ENCODE measurements at regions not wholly inside any gene's neighbourhood (a gene's known extent, or its start where the extent isn't known, plus 50 kb on each side); places are given as distances from the start of the nearest gene placed in this dataset.
"Not testable (repeated sequence)": the region's sequence is repeated elsewhere in the genome, so short reads cannot be mapped to it uniquely, and the experiment has no call there.

DNA sequence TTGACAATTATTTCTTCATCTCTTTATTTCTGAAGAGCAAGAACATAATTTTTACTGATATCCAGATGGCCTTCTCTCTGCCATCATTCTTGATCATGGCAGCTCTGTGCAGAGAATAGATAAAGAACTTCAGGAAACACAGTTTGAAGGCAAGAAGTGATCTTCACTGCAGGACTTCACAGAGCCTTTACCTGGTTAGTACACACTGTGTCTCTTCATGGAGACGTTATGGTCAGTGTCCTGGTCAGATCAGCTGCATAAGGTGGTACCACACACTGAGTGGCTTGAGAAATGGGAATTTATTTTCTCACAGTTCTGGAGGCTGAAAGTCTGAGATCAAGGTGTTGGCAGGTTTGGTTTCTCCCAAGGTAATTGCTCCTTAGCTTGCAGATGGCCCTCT, 129.5 kb downstream of the UTP18 start:
- DNase-seq, result no peak

DNA sequence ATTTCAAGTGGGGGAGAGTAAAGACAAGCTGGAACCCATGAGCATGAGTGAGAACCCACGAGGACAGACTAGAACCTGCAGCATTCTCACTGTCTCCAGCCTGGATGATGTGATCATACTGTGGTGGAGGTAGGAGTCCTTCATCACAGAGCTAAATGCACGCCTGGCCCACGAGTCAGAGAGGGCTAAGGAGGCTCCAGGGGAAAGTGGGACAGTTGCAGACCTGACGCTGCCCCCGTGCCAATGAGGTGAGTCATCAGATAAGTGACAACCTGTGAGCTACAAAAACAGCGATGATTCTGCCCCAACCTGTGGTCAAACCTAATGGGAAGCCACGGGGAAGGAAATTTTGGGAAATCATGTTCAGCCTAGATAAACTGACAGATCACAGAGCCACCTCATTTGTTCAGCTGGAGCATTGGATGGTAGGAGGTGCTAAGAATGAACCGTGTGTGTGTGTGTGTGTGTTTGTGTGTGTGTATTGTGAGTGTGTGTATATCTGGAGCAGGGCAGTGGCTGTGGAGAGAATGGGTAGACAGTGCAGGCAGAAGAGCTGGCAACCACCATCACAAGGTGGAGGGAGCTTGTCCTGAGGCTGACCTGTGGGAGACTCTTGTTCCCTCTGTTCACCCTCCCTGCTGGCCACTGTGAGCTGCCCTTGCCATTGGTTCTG, 131.8 kb downstream of the UTP18 start:
- DNase-seq, result no peak

- DNase-seq, result no peak
Measured at GRCh38 chr17:51395621-51396020, 135.3 kb downstream of the UTP18 start.

DNA sequence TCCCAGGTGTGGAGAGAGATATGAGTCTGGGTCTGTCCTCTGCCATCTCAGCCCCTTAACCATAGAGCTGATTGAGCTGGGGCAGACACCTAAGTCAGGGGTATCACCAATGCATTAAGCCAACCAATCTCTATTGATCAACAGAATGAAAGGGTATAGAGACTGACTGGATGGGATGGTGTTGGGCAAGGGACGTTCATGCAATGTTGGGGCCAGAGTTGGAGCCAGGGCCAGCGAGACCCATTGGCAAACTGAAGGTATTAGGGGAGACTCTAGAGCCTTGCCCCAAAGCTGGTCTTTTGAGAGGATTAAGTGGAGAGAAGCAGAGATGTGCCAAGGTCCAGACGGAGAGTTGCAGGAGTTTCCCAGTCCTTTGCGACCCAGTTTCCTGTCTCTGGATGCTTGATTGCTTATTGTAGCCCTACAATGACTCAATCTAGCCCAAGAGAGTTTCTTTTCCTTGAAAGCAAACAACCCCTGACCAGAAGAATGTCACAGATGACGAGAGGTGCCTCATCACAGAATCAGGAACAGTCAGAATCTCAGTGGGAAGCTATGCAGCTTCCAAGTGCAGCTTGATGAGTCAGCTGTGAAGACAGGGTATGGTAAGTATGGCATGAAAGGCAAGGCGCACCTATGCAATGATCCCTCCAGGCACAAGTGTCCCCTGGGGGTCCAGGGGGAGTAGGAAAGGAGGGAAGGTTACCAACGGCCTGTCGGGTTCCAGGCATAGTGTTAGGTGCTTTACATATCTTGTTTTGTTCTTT, 137.2 kb downstream of the UTP18 start:
- no peak for DNase-seq

DNA sequence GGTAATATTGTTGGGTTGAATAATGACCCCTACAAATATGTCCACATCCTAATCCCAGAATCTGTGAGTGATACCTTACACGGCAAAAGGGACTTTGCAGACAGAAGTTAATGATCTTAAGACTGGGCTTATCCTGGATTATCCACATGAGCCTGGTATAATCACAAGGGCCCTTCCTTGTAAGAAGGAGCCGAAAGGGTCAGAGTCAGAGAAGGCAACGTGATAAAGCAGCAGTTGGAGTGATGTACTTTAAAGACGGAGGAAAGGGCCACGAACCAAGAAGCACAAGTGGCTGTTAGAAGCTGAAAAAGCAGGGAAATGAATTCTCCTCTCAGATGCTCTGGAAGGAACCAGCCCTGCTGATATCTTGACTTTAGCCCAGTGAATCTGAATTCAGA, 137.8 kb downstream of the UTP18 start:
- DNase-seq, result no peak

DNA sequence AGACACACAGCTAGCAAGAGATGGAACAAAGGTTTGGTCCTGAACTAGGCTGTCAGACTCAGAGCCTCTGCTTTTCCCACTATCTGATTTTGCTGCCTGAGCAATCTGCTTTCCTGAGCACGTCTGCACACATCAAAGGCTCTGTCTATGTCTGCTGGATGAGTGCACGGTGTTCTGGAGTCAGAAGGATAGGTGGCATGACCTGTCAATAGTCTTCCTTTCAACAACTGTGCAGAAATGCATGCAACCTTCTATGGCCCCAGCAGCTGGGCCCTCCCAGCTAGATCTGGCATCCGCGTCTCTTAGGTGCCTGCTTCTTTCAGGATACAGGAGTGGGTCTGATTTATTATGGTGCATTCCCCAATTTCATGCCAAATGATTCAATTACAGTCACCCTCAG, 138.3 kb downstream of the UTP18 start:
- DNase-seq, result no peak

DNA sequence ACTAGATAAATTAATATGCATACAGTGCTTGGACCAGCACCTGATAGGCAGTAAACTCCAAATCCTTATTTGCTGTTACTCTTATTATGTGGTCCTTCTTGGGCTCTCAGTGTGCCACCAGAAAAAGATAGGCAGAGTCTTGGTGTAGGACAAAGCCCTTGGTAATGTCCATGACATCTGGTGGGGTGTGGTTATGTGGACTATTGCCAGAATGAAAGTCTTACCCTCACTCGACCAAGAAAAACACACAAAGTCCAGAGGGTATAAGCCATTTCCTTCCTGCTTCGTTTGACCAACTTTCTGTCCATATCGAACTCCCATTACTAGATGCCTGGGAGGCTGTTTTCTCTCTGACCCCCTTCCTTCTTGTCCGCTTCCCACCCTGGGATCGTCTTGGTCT, 140.9 kb downstream of the UTP18 start:
- DNase-seq, result no peak

DNA sequence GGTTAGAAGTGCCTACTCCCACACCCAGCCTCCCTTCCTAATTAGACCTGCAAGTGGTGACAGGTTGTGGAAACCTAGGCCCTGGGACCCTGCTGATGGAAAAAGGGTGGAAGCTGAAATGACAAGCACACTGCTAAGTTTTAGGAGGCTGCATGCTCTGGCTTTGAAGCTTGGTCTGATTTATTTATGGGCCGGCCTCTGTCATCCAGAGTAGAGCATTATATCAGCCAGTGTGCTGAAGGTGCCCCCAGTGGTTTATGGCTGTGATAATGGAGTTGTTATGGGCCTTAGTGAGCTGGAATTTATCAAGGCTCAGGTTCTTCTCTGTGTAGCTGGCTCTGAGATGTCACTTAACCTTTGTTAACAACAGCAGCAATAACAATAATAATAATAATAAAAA, 142.6 kb downstream of the UTP18 start:
- no peak for DNase-seq

- DNase-seq, result no peak
Measured at GRCh38 chr17:51407576-51407975, 147.2 kb downstream of the UTP18 start.

DNA sequence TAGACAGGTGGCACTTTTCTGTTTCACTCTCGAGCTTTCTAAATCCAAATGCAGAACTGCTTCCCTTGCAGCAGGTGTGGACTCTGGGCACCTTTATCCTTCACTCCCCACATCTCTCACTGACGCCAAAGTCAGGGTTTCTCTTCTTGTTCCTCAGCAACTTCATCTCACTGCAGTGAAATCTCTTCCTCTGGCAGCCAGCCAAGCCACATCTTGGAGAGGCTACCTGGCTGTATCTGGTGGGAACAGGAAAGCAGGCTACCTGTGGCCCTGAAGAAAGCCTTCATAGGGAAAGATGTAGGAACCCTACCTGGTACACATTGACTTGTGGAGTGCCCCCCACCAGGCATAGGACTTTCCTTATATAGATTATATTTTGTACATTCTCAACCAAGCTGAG, 159.1 kb downstream of the UTP18 start:
- DNase-seq, result no peak

- DNase-seq, result no peak
Measured at GRCh38 chr17:51421525-51421924, 161.2 kb downstream of the UTP18 start.

DNA sequence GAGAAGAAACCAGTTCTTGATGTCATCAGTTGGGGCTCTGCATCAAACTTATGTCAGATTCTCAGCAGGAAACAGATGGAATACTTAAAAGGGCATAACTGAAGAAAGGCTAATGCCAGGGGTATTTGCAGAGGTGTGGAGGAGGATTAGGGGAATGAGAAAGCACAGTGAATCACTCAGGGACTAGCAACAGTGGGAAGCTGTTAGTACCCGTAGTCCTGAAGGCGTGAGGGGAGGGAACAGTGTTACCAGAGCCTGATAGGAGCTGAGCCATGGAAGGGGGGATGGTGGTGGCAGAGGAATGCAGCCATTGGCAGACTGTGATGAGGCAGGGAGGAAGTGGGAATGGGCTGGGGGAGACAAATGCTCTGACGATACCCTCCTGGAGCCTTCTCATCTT, 162.3 kb downstream of the UTP18 start:
- no peak for DNase-seq

DNA sequence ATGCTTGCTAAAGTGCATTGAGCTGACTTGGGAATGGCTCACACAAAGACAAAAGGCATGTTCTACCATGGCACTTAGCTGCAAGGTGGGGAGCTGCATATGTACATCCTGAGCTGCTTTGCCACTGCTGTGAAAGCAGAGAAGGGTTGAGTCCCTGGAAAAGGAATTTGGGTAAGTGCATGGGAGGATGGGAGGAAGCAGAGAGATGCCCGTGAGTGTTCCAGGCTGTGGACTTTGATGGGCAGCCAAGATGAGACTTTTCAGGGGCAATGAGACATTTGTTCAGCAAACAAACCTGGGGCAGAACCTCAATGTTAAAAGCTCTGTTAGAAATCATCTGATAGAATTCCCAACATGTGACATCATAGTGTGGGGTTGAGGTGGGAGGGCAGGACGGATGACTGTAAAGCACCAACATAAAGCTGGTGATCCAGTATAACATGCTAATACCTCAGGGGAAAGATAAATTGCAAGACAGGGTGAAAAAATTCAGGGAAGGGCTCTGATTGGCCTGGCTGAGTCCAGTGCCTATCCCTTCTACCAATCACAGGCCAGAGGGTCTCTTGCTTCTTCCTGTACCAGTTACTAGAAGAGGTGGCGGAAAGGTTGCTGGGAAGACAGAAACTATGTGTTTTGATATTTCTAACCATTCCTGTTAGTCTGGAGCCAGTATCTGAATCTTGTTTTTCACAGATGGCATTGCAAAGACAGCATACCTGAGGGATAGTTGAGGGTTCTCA, 163.2 kb downstream of the UTP18 start:
- no peak for DNase-seq

DNA sequence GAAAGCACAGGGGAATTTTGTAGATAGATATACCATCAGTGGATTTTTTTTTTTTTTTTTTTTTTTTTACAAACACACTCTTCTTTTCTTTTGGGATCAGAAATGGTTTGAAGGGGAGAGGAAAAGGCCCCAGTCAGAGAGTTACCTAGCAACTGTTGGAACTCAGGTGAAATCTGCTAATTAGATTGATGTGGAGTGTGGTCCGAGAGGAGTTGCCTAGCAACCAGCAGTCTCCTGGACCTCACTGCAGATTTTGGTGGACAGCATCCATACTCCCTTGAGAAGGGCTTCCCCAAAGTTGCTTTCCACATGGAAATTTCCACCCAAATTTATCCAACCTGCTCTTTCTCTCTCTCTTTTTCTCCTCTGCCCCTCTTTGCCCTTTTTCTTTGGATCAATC, 165.4 kb downstream of the UTP18 start:
- DNase-seq, result no peak

- DNase-seq, result no peak
Measured at GRCh38 chr17:51427323-51427811, 167.0 kb downstream of the UTP18 start.

GRCh38 chr17:51427856-51428255, 167.5 kb downstream of the UTP18 start:
- DNase-seq, result no peak

- DNase-seq, result no peak
Measured at GRCh38 chr17:51428668-51429495, 168.5 kb downstream of the UTP18 start.

- not testable (repeated sequence) for DNase-seq
Measured at GRCh38 chr17:51429938-51430337, 169.6 kb downstream of the UTP18 start.

- no peak for DNase-seq
Measured at GRCh38 chr17:51430591-51430990, 170.2 kb downstream of the UTP18 start.

- peak; percentile 27 for DNase-seq
Measured at GRCh38 chr17:51434434-51435170, 174.3 kb downstream of the UTP18 start.

DNA sequence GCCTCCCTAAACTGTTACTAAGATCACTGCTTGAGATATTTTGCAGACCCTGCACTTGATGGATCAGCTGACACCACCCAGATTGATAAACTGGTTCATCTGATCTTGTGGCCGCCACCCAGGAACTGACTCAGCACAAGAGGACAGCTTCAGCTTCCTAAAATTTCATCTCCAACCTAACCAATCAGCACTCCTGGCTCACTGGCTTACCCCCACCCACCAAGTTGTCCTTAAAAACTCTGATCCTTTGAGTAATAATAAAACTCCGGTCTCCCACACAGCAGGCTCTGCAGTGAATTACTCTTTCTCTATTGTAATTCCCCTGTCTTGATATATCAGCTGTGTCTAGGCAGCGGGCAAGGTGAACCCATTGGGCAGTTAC, 174.8 kb downstream of the UTP18 start:
- peak; percentile 50 for DNase-seq

GRCh38 chr17:51435641-51436091, 175.3 kb downstream of the UTP18 start:
- DNase-seq, result no peak
